ENCODE measurements at regions not wholly inside any gene's neighbourhood (a gene's known extent, or its start where the extent isn't known, plus 50 kb on each side); places are given as distances from the start of the nearest gene placed in this dataset.

- intact Hi-C loops (cut with DNase I), result no loop called here
- H3K27me3 ChIP-seq, result no peaks in the 10 kb centered on the region
- no peak overlapping the region for H3K4me3 ChIP-seq
- TF ChIP-seq CTCF (IDR thresholded peaks at IDR 0.05) (no peak), POLR2A (IDR thresholded peaks at IDR 0.05) (no peak)
- no peaks in the 10 kb centered on the region for H3K9me3 ChIP-seq
- WGBS, 2 donors, result 70 to 100% methylated on average over 1 of the region's 1 CpG
- H3K4me1 ChIP-seq, result peaks cover 11% of the 10 kb centered on the region
- no peak overlapping the region for H3K27ac ChIP-seq
- DNase-seq (no peak), ATAC-seq (no peak)
- H3K36me3 ChIP-seq (replicated peaks in 1 of 2; ENCODE audit: insufficient read depth in 1 of 2, low read depth in 2 of 2), result no peaks in the 10 kb centered on the region
Measured at GRCh38 chr16:50964491-50964890, 186.6 kb downstream of the SALL1 start.

- Histone ChIP-seq H3K9me3 (no peaks in the 10 kb centered on the region), H3K27me3 (no peaks in the 10 kb centered on the region), H3K27ac (no peak overlapping the region), H3K4me3 (no peak overlapping the region), H3K4me1 (peaks cover 11% of the 10 kb centered on the region), H3K36me3 (replicated peaks in 1 of 2; ENCODE audit: insufficient read depth in 1 of 2, low read depth in 2 of 2) (no peaks in the 10 kb centered on the region)
- 76 to 86% methylated on average over 7 of the region's 7 CpGs for WGBS, 2 donors
- TF ChIP-seq CTCF (IDR thresholded peaks at IDR 0.05), result no peak
- TF ChIP-seq POLR2A (IDR thresholded peaks at IDR 0.05), result no peak
- DNase-seq, result no peak
- intact Hi-C loops (cut with DNase I), result no loop called here
- no peak for ATAC-seq
Measured at GRCh38 chr16:50961952-50962351, 189.1 kb downstream of the SALL1 start.

- TF ChIP-seq POLR2A (IDR thresholded peaks at IDR 0.05) (no peak), CTCF (IDR thresholded peaks at IDR 0.05) (no peak)
- intact Hi-C loops (cut with DNase I), result no loop called here
Measured at GRCh38 chr16:50960517-50961202, 190.4 kb downstream of the SALL1 start.

GRCh38 chr16:50957056-50957455 lies 194.0 kb downstream of the SALL1 start:
- ATAC-seq, result no peak
- intact Hi-C loops (cut with DNase I), result no loop called here
- H3K27ac ChIP-seq, result no peak overlapping the region

More at GRCh38 chr16:50960517-50961202, 190.4 kb downstream of the SALL1 start:
- Histone ChIP-seq H3K9me3 (no peaks in the 10 kb centered on the region), H3K4me3 (no peak overlapping the region), H3K27me3 (no peaks in the 10 kb centered on the region), H3K27ac (no peak overlapping the region), H3K36me3 (replicated peaks in 1 of 2; ENCODE audit: insufficient read depth in 1 of 2, low read depth in 2 of 2) (no peaks in the 10 kb centered on the region), H3K4me1 (peaks cover 11% of the 10 kb centered on the region)
- no peak for DNase-seq
- ATAC-seq, result no peak
- WGBS, 2 donors, result 8 to 20% methylated on average over 2 of the region's 2 CpGs

More at GRCh38 chr16:50957056-50957455, 194.0 kb downstream of the SALL1 start:
- Histone ChIP-seq H3K9me3 (no peaks in the 10 kb centered on the region), H3K27me3 (no peaks in the 10 kb centered on the region), H3K4me1 (peaks cover 11% of the 10 kb centered on the region), H3K36me3 (replicated peaks in 1 of 2; ENCODE audit: insufficient read depth in 1 of 2, low read depth in 2 of 2) (no peaks in the 10 kb centered on the region), H3K4me3 (no peak overlapping the region)
- TF ChIP-seq CTCF (IDR thresholded peaks at IDR 0.05), result no peak
- no peak for TF ChIP-seq POLR2A (IDR thresholded peaks at IDR 0.05)
- WGBS, 2 donors, result 87 to 97% methylated on average over 4 of the region's 4 CpGs
- DNase-seq, result no peak
